Vagina (tissue), 2 donors: ENCODE measurements at regions not wholly inside any gene's neighbourhood (a gene's known extent, or its start where the extent isn't known, plus 50 kb on each side); places are given as distances from the start of the nearest gene placed in this dataset.
"Not testable (repeated sequence)": the region's sequence is repeated elsewhere in the genome, so short reads cannot be mapped to it uniquely, and the experiment has no call there.

Source experiments
- POLR2A ChIP-seq, 2 donors: fragments of 450-650 bp; IDR thresholded peaks; one replicate each; pipeline ENCODE4 v1.6.1; 2017; ENCODE audit warnings: antibody characterized with exemption in 2 of 2, mild to moderate bottlenecking in 2 of 2, moderate library complexity in 2 of 2
- POLR2AphosphoS5 ChIP-seq, 2 donors: sonication (generic); formaldehyde crosslinking; IDR thresholded peaks; one replicate each; pipeline ENCODE4 v1.9.0; 2017; ENCODE audit warnings: antibody characterized with exemption in 2 of 2, mild to moderate bottlenecking in 2 of 2, low read depth in 1 of 2; ENCODE audit not compliant: insufficient read depth in 1 of 2

GRCh38 chr15:77930907-77931306 is 146.6 kb downstream of the TBC1D2B start:
- not testable (repeated sequence) for TF ChIP-seq POLR2A (IDR thresholded peaks at IDR 0.05); POLR2AphosphoS5 (IDR thresholded peaks at IDR 0.05; ENCODE audit: insufficient read depth in 1 of 2, low read depth in 1 of 2)
